ENCODE measurements at regions not wholly inside any gene's neighbourhood (a gene's known extent, or its start where the extent isn't known, plus 50 kb on each side); places are given as distances from the start of the nearest gene placed in this dataset.

- no peak for TF ChIP-seq CTCF (IDR thresholded peaks at IDR 0.05)
- TF ChIP-seq POLR2AphosphoS5 (IDR thresholded peaks at IDR 0.05; ENCODE audit: insufficient read depth in 1 of 2, low read depth in 1 of 2): no peak
Measured at GRCh38 chr2:238558456-238559099, 131.9 kb downstream of the ASB1 start.

Data from vagina (tissue), 2 donors.